ENCODE measurements at regions not wholly inside any gene's neighbourhood (a gene's known extent, or its start where the extent isn't known, plus 50 kb on each side); places are given as distances from the start of the nearest gene placed in this dataset.

DNA sequence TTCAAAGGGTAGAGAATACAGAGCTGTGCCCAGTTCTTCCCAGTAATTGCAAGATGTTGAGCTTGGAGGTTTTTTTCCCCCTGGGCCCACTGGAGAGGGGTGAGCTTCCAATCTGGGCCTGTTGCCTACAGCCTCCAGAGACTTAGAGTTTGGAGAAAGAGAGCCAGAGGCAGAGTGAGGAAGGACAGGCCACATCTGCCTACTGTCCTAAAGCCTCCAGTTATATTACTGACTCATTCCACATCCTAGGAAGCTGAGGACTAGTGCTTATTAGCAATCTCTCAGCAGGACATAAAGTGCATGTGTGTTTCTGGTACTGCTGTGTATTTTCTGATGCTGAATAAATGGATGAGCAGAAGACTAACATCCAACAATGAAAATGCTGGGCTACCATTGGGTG, 181.0 kb upstream of the MAMLD1 start:
- no peaks in the 10 kb centered on the region for H3K9me3 ChIP-seq (ENCODE audit: control insufficient read depth in 3 of 3, low read length in 3 of 3)
- H3K4me3 ChIP-seq (ENCODE audit: low read length in 3 of 3): no peak overlapping the region
- no peaks in the 10 kb centered on the region for H3K4me1 ChIP-seq (ENCODE audit: control insufficient read depth in 3 of 3, insufficient read depth in 3 of 3, low read length in 3 of 3)
- H3K36me3 ChIP-seq (ENCODE audit: control insufficient read depth in 3 of 3, insufficient read depth in 3 of 3, low read length in 3 of 3): no peaks in the 10 kb centered on the region
- H3K9ac ChIP-seq (ENCODE audit: low read depth in 1 of 3, low read length in 3 of 3): no peak overlapping the region
- no peak overlapping the region for H3K27ac ChIP-seq (ENCODE audit: low read depth, low read length)
- no peaks in the 10 kb centered on the region for H3K27me3 ChIP-seq (ENCODE audit: control insufficient read depth in 3 of 3, insufficient read depth in 3 of 3, low read length in 3 of 3)

GRCh38 chrX:150184491-150184890, 178.6 kb upstream of the MAMLD1 start:
- H3K9me3 ChIP-seq (ENCODE audit: control insufficient read depth in 3 of 3, low read length in 3 of 3): no peaks in the 10 kb centered on the region
- H3K4me1 ChIP-seq (ENCODE audit: control insufficient read depth in 3 of 3, insufficient read depth in 3 of 3, low read length in 3 of 3): no peaks in the 10 kb centered on the region
- no peak overlapping the region for H3K4me3 ChIP-seq (ENCODE audit: low read length in 3 of 3)
- H3K27ac ChIP-seq (ENCODE audit: low read depth, low read length): no peak overlapping the region
- H3K27me3 ChIP-seq (ENCODE audit: control insufficient read depth in 3 of 3, insufficient read depth in 3 of 3, low read length in 3 of 3): no peaks in the 10 kb centered on the region
- no peaks in the 10 kb centered on the region for H3K36me3 ChIP-seq (ENCODE audit: control insufficient read depth in 3 of 3, insufficient read depth in 3 of 3, low read length in 3 of 3)
- H3K9ac ChIP-seq (ENCODE audit: low read depth in 1 of 3, low read length in 3 of 3): no peak overlapping the region

DNA sequence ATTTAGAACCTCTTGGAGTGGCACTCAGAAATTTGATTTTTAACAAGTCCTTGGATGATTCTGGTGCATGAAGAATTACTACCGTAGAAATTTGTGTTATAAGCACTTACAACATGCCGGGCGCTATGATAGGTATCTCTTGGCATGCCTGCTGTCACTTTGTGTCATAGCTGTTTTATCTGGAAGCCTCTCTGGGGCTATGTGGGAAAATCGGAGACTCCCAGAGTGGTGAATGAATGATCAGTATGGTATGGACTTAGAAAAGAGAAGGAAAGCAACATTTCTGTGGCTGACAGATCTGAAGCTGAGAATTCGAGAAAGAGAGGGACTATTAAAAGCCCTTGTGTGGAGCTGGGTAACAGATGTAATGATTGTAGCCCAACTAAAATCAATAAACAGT, 177.4 kb upstream of the MAMLD1 start:
- Histone ChIP-seq H3K4me1 (ENCODE audit: control insufficient read depth in 3 of 3, insufficient read depth in 3 of 3, low read length in 3 of 3) (no peaks in the 10 kb centered on the region), H3K36me3 (ENCODE audit: control insufficient read depth in 3 of 3, insufficient read depth in 3 of 3, low read length in 3 of 3) (no peaks in the 10 kb centered on the region), H3K27me3 (ENCODE audit: control insufficient read depth in 3 of 3, insufficient read depth in 3 of 3, low read length in 3 of 3) (no peaks in the 10 kb centered on the region), H3K9ac (ENCODE audit: low read depth in 1 of 3, low read length in 3 of 3) (no peak overlapping the region), H3K27ac (ENCODE audit: low read depth, low read length) (no peak overlapping the region), H3K4me3 (ENCODE audit: low read length in 3 of 3) (no peak overlapping the region), H3K9me3 (ENCODE audit: control insufficient read depth in 3 of 3, low read length in 3 of 3) (no peaks in the 10 kb centered on the region)

DNA sequence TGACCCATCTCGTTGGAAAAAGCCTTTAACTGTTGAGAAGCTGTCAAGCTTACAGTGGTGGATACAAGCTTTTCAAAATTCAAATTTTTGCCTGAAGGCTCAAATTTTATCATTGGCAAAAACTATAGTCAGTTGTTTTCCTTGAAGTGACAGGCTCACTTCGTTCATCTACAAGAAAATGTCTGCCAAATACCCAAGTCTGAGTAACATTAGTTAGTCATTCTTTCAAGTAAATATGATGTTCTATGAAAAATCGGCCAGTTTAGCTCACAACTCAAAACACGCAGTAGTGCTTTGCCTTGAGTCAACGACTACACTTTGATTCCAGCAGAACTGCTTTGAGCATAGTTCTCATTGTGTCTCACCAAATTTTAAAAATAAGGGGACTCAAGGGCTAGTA, 170.3 kb upstream of the MAMLD1 start:
- Histone ChIP-seq H3K27ac (ENCODE audit: low read depth, low read length) (no peak overlapping the region), H3K4me3 (ENCODE audit: low read length in 3 of 3) (no peak overlapping the region), H3K27me3 (ENCODE audit: control insufficient read depth in 3 of 3, insufficient read depth in 3 of 3, low read length in 3 of 3) (no peaks in the 10 kb centered on the region), H3K9me3 (ENCODE audit: control insufficient read depth in 3 of 3, low read length in 3 of 3) (no peaks in the 10 kb centered on the region), H3K4me1 (ENCODE audit: control insufficient read depth in 3 of 3, insufficient read depth in 3 of 3, low read length in 3 of 3) (no peaks in the 10 kb centered on the region), H3K36me3 (ENCODE audit: control insufficient read depth in 3 of 3, insufficient read depth in 3 of 3, low read length in 3 of 3) (no peaks in the 10 kb centered on the region), H3K9ac (ENCODE audit: low read depth in 1 of 3, low read length in 3 of 3) (no peak overlapping the region)

GRCh38 chrX:150196285-150196684, 166.8 kb upstream of the MAMLD1 start:
- no peak overlapping the region for H3K9ac ChIP-seq (ENCODE audit: low read depth in 1 of 3, low read length in 3 of 3)
- no peaks in the 10 kb centered on the region for H3K9me3 ChIP-seq (ENCODE audit: control insufficient read depth in 3 of 3, low read length in 3 of 3)
- no peak overlapping the region for H3K4me3 ChIP-seq (ENCODE audit: low read length in 3 of 3)
- peaks cover 0 to 3% (median 0%) of the 10 kb centered on the region in 3 donors for H3K4me1 ChIP-seq (ENCODE audit: control insufficient read depth in 3 of 3, insufficient read depth in 3 of 3, low read length in 3 of 3)
- H3K27me3 ChIP-seq (ENCODE audit: control insufficient read depth in 3 of 3, insufficient read depth in 3 of 3, low read length in 3 of 3): no peaks in the 10 kb centered on the region
- H3K27ac ChIP-seq (ENCODE audit: low read depth, low read length): no peak overlapping the region
- no peaks in the 10 kb centered on the region for H3K36me3 ChIP-seq (ENCODE audit: control insufficient read depth in 3 of 3, insufficient read depth in 3 of 3, low read length in 3 of 3)

- Histone ChIP-seq H3K36me3 (ENCODE audit: control insufficient read depth in 3 of 3, insufficient read depth in 3 of 3, low read length in 3 of 3) (no peaks in the 10 kb centered on the region), H3K27me3 (ENCODE audit: control insufficient read depth in 3 of 3, insufficient read depth in 3 of 3, low read length in 3 of 3) (no peaks in the 10 kb centered on the region), H3K9me3 (ENCODE audit: control insufficient read depth in 3 of 3, low read length in 3 of 3) (no peaks in the 10 kb centered on the region), H3K27ac (ENCODE audit: low read depth, low read length) (no peak overlapping the region), H3K9ac (ENCODE audit: low read depth in 1 of 3, low read length in 3 of 3) (no peak overlapping the region), H3K4me3 (ENCODE audit: low read length in 3 of 3) (no peak overlapping the region), H3K4me1 (ENCODE audit: control insufficient read depth in 3 of 3, insufficient read depth in 3 of 3, low read length in 3 of 3) (peaks cover 0 to 4% (median 2%) of the 10 kb centered on the region in 3 donors)
Observed at GRCh38 chrX:150197388-150197787, 165.7 kb upstream of the MAMLD1 start.

- H3K4me3 ChIP-seq (ENCODE audit: low read length in 3 of 3): no peak overlapping the region
- H3K27ac ChIP-seq (ENCODE audit: low read depth, low read length): no peak overlapping the region
- H3K4me1 ChIP-seq (ENCODE audit: control insufficient read depth in 3 of 3, insufficient read depth in 3 of 3, low read length in 3 of 3): peaks cover 0 to 4% (median 4%) of the 10 kb centered on the region in 3 donors
- H3K9ac ChIP-seq (ENCODE audit: low read depth in 1 of 3, low read length in 3 of 3): no peak overlapping the region
- H3K9me3 ChIP-seq (ENCODE audit: control insufficient read depth in 3 of 3, low read length in 3 of 3): no peaks in the 10 kb centered on the region
- H3K27me3 ChIP-seq (ENCODE audit: control insufficient read depth in 3 of 3, insufficient read depth in 3 of 3, low read length in 3 of 3): no peaks in the 10 kb centered on the region
- H3K36me3 ChIP-seq (ENCODE audit: control insufficient read depth in 3 of 3, insufficient read depth in 3 of 3, low read length in 3 of 3): no peaks in the 10 kb centered on the region
Observed at GRCh38 chrX:150198776-150199175, 164.3 kb upstream of the MAMLD1 start.

- no peak overlapping the region for H3K27ac ChIP-seq (ENCODE audit: low read depth, low read length)
- no peak overlapping the region for H3K9ac ChIP-seq (ENCODE audit: low read depth in 1 of 3, low read length in 3 of 3)
- H3K27me3 ChIP-seq (ENCODE audit: control insufficient read depth in 3 of 3, insufficient read depth in 3 of 3, low read length in 3 of 3): no peaks in the 10 kb centered on the region
- no peaks in the 10 kb centered on the region for H3K9me3 ChIP-seq (ENCODE audit: control insufficient read depth in 3 of 3, low read length in 3 of 3)
- H3K36me3 ChIP-seq (ENCODE audit: control insufficient read depth in 3 of 3, insufficient read depth in 3 of 3, low read length in 3 of 3): no peaks in the 10 kb centered on the region
- H3K4me1 ChIP-seq (ENCODE audit: control insufficient read depth in 3 of 3, insufficient read depth in 3 of 3, low read length in 3 of 3): peaks cover 0 to 4% (median 4%) of the 10 kb centered on the region in 3 donors
- H3K4me3 ChIP-seq (ENCODE audit: low read length in 3 of 3): no peak overlapping the region
Observed at GRCh38 chrX:150199181-150199580, 163.9 kb upstream of the MAMLD1 start.

DNA sequence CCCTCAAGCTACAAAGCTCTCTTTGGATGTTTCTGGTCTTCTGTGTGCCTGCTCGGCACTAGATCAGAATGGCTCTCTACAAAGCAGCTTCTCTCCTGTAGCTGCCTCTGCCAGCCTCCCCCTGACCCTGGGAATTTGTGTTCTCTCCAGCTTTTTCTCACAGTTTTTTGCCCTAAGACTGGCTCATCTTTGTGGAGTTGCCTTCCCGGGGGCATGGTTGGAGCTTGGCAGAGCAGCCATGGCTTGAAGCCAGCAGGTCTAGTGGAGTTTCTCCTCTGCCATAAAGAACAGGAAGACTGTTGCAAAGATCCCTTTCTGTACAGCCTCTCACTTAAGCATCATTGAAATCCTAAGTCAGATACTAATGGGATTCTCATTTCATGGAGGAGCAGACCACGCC, 163.3 kb upstream of the MAMLD1 start:
- Histone ChIP-seq H3K4me1 (ENCODE audit: control insufficient read depth in 3 of 3, insufficient read depth in 3 of 3, low read length in 3 of 3) (peaks cover 0 to 4% (median 4%) of the 10 kb centered on the region in 3 donors), H3K9me3 (ENCODE audit: control insufficient read depth in 3 of 3, low read length in 3 of 3) (no peaks in the 10 kb centered on the region), H3K36me3 (ENCODE audit: control insufficient read depth in 3 of 3, insufficient read depth in 3 of 3, low read length in 3 of 3) (no peaks in the 10 kb centered on the region), H3K4me3 (ENCODE audit: low read length in 3 of 3) (no peak overlapping the region), H3K27me3 (ENCODE audit: control insufficient read depth in 3 of 3, insufficient read depth in 3 of 3, low read length in 3 of 3) (no peaks in the 10 kb centered on the region), H3K27ac (ENCODE audit: low read depth, low read length) (no peak overlapping the region), H3K9ac (ENCODE audit: low read depth in 1 of 3, low read length in 3 of 3) (no peak overlapping the region)

- Histone ChIP-seq H3K27me3 (ENCODE audit: control insufficient read depth in 3 of 3, insufficient read depth in 3 of 3, low read length in 3 of 3) (no peaks in the 10 kb centered on the region), H3K27ac (ENCODE audit: low read depth, low read length) (no peak overlapping the region)
Observed at GRCh38 chrX:150200361-150200760, 162.8 kb upstream of the MAMLD1 start.

DNA sequence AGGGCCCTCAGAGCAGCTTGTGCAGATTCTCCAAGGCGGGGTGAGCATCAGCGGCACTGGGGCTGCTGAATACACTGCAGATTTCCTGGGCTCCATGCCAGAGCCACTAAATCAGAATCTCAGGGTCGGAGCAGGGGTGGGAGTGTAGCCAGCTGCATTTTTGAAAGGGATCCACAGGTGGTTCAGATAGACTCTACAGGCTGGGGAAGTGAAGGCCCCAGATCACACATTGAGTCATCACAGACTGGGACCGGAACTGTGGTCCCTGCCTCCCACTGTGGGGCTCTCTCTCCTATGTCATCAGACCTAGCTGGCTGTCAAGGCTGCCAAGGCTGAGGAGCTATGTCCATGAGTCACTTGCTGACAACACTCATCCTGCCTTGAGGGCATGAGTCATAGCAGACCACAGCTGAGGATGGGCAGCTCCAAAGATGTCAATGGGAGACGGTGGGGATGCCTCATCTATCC, 162.3 kb upstream of the MAMLD1 start:
- Histone ChIP-seq H3K9ac (ENCODE audit: low read depth in 1 of 3, low read length in 3 of 3) (no peak overlapping the region), H3K36me3 (ENCODE audit: control insufficient read depth in 3 of 3, insufficient read depth in 3 of 3, low read length in 3 of 3) (no peaks in the 10 kb centered on the region), H3K4me1 (ENCODE audit: control insufficient read depth in 3 of 3, insufficient read depth in 3 of 3, low read length in 3 of 3) (peaks cover 0 to 4% (median 4%) of the 10 kb centered on the region in 3 donors), H3K4me3 (ENCODE audit: low read length in 3 of 3) (no peak overlapping the region), H3K27me3 (ENCODE audit: control insufficient read depth in 3 of 3, insufficient read depth in 3 of 3, low read length in 3 of 3) (no peaks in the 10 kb centered on the region), H3K27ac (ENCODE audit: low read depth, low read length) (no peak overlapping the region), H3K9me3 (ENCODE audit: control insufficient read depth in 3 of 3, low read length in 3 of 3) (no peaks in the 10 kb centered on the region)

More at GRCh38 chrX:150200361-150200760, 162.8 kb upstream of the MAMLD1 start:
- no peak overlapping the region for H3K9ac ChIP-seq (ENCODE audit: low read depth in 1 of 3, low read length in 3 of 3)
- peaks cover 0 to 4% (median 4%) of the 10 kb centered on the region in 3 donors for H3K4me1 ChIP-seq (ENCODE audit: control insufficient read depth in 3 of 3, insufficient read depth in 3 of 3, low read length in 3 of 3)
- no peaks in the 10 kb centered on the region for H3K9me3 ChIP-seq (ENCODE audit: control insufficient read depth in 3 of 3, low read length in 3 of 3)
- H3K4me3 ChIP-seq (ENCODE audit: low read length in 3 of 3): no peak overlapping the region
- no peaks in the 10 kb centered on the region for H3K36me3 ChIP-seq (ENCODE audit: control insufficient read depth in 3 of 3, insufficient read depth in 3 of 3, low read length in 3 of 3)
